ENCODE measurements at regions not wholly inside any gene's neighbourhood (a gene's known extent, or its start where the extent isn't known, plus 50 kb on each side); places are given as distances from the start of the nearest gene placed in this dataset.
"Not testable (repeated sequence)": the region's sequence is repeated elsewhere in the genome, so short reads cannot be mapped to it uniquely, and the experiment has no call there.

DNA sequence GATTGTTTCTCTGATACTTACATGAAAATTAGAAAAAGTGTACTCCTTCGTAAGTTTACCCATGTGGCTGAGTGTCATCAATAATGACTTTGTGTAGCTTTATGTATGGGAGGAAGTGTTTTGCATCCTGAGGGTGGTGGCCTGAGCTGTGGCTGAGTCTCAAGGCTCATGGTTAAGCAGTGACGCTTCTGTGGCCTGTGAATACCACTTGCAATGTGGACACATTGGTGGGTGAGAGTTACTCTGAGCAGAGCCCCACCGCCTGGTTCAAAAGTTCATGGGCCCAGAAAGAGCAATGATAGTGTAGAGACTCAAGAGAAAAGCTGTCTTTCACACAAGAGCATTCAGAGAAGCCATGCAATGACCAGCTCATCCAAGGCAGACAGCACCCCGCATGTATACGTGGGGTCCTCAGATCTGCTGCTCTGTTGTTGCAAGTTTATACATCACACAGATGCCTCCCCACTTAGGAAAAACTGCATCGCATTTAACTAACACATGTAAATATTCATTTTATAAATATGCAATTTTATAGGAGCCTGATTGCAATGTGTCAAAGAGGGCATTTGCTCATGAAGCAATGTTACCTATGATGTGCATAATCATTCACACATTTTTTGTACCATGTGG, 55.1 kb upstream of the FRMD6 start:
- no peak overlapping the region for H3K9ac ChIP-seq (ENCODE audit: low read length in 3 of 3)
- intact Hi-C loops (cut with DNase I): no loop called here
- no peaks in the 10 kb centered on the region for H3K9me3 ChIP-seq (ENCODE audit: control insufficient read depth in 2 of 3, insufficient read depth in 1 of 3, low read length in 3 of 3)
- no peaks in the 10 kb centered on the region for H3K36me3 ChIP-seq (ENCODE audit: control insufficient read depth in 2 of 3, insufficient read depth in 3 of 3, low read length in 3 of 3)
- no peak overlapping the region for H3K27ac ChIP-seq (ENCODE audit: low read depth in 2 of 2, low read length in 2 of 2)
- DNase-seq (no peak), FAIRE-seq (no peak)
- no peaks in the 10 kb centered on the region for H3K27me3 ChIP-seq (ENCODE audit: control insufficient read depth, insufficient read depth, low read length)
- TF ChIP-seq, protein P1, sequence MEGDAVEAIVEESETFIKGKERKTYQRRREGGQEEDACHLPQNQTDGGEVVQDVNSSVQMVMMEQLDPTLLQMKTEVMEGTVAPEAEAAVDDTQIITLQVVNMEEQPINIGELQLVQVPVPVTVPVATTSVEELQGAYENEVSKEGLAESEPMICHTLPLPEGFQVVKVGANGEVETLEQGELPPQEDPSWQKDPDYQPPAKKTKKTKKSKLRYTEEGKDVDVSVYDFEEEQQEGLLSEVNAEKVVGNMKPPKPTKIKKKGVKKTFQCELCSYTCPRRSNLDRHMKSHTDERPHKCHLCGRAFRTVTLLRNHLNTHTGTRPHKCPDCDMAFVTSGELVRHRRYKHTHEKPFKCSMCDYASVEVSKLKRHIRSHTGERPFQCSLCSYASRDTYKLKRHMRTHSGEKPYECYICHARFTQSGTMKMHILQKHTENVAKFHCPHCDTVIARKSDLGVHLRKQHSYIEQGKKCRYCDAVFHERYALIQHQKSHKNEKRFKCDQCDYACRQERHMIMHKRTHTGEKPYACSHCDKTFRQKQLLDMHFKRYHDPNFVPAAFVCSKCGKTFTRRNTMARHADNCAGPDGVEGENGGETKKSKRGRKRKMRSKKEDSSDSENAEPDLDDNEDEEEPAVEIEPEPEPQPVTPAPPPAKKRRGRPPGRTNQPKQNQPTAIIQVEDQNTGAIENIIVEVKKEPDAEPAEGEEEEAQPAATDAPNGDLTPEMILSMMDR (IDR thresholded peaks at IDR 0.05; ENCODE audit: borderline replicate concordance, extremely low read depth, insufficient read depth): no peak
- no peak overlapping the region for H3K4me3 ChIP-seq (ENCODE audit: low read length in 3 of 3)
- H3K4me1 ChIP-seq (ENCODE audit: control insufficient read depth in 2 of 3, insufficient read depth in 2 of 3, low read depth in 1 of 3, low read length in 3 of 3): no peaks in the 10 kb centered on the region

DNA sequence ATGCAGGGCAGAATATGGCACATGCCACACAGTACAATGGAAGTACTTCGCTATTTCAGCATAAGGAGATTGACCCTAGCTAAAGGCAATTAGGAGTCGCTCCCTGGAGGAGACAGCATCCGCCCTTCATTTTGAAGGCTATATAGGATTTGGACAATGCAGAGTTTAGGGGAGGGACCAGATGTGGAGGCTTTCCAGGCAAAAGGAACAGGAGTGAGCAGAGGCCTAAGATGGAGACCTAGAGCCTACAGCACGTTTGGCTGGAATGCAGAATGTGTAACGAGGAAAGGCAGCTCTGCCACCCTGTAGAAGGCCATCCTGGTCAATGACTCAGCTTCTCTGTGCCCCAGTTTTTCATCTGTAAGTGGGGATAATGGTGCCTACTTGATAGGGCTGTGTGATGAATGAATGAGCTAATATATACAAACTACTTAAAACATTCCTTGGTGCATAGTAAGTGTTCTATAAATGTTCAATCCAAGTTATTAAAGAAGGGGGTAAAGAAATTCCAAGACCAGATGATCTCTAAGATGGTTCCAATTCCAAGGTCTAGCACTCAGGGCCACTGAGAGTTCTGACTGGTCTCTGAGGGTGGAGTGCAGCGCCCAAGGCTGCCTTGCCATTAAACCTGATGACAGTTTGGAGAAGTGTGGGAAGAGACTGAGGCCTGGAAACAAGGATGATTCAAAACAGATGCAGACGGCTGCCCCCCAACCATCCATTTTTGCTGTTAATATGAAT, 54.3 kb upstream of the FRMD6 start:
- H3K27ac ChIP-seq (ENCODE audit: low read depth in 2 of 2, low read length in 2 of 2): no peak overlapping the region
- H3K9ac ChIP-seq (ENCODE audit: low read length in 3 of 3): no peak overlapping the region
- intact Hi-C loops (cut with DNase I): no loop called here
- no peaks in the 10 kb centered on the region for H3K9me3 ChIP-seq (ENCODE audit: control insufficient read depth in 2 of 3, insufficient read depth in 1 of 3, low read length in 3 of 3)
- no peaks in the 10 kb centered on the region for H3K36me3 ChIP-seq (ENCODE audit: control insufficient read depth in 2 of 3, insufficient read depth in 3 of 3, low read length in 3 of 3)
- no peak overlapping the region for H3K4me3 ChIP-seq (ENCODE audit: low read length in 3 of 3)
- H3K27me3 ChIP-seq (ENCODE audit: control insufficient read depth, insufficient read depth, low read length): no peaks in the 10 kb centered on the region
- TF ChIP-seq, protein P1 (IDR thresholded peaks at IDR 0.05; ENCODE audit: borderline replicate concordance, extremely low read depth, insufficient read depth): no peak
- H3K4me1 ChIP-seq (ENCODE audit: control insufficient read depth in 2 of 3, insufficient read depth in 2 of 3, low read depth in 1 of 3, low read length in 3 of 3): no peaks in the 10 kb centered on the region
- no peak for DNase-seq
- FAIRE-seq: no peak

DNA sequence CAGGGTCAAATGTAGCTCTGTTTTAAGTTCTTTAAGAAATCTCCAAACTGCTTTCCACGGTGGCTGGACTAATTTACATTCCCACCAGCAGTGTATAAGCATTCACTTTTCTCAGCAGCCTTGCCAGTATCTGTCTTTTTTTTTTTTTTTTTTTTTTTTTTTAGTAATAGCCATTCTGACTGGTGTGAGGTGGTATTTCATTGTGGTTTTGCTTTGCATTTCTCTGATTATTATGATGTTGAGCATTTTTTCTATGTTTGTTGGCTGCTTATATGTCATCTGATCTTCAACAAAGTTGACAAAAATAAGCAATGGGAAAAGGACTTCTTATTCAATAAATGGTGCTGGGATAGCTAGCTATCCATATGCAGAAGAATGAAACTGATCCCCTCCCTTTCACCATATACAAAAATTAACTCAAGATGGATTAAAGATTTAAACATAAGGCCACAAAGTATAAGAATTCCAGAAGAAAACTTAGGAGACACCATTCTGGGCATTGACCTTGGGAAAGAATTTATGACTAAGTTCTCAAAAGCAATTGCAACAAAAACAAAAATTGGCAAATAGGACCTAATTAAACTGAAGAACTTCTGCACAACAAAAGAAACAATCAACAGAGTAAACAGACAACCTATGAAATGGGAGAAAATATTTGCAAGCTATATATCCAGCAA, 52.6 kb upstream of the FRMD6 start:
- H3K4me1 ChIP-seq (ENCODE audit: control insufficient read depth in 2 of 3, insufficient read depth in 2 of 3, low read depth in 1 of 3, low read length in 3 of 3); H3K4me3 ChIP-seq (ENCODE audit: low read length in 3 of 3); H3K36me3 ChIP-seq (ENCODE audit: control insufficient read depth in 2 of 3, insufficient read depth in 3 of 3, low read length in 3 of 3); FAIRE-seq; H3K27ac ChIP-seq (ENCODE audit: low read depth in 2 of 2, low read length in 2 of 2); DNase-seq; H3K27me3 ChIP-seq (ENCODE audit: control insufficient read depth, insufficient read depth, low read length); intact Hi-C loops (cut with DNase I); H3K9me3 ChIP-seq (ENCODE audit: control insufficient read depth in 2 of 3, insufficient read depth in 1 of 3, low read length in 3 of 3); H3K9ac ChIP-seq (ENCODE audit: low read length in 3 of 3): not testable (repeated sequence)

DNA sequence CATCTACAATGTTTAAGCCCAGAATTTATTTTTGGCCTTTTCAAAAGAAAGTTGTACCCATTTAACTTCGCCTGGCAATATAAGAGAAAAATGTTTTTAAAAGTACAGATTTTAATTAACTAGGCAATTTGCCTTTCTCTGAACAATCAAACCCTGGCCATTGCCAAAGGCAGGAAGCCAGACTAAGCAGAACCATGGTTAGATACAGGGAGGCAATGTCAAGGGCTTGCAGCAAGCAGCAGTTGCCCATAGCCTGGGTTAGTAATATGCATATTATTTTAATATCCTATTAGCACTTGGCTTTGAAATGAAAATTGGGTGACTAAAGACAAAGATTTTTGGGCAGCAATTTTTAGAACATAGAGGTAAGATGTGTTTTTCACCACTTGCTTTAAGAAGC, 51.1 kb upstream of the FRMD6 start:
- no peak for FAIRE-seq

More for the DNA sequence above, 51.1 kb upstream of the FRMD6 start:
- Histone ChIP-seq H3K36me3 (ENCODE audit: control insufficient read depth in 2 of 3, insufficient read depth in 3 of 3, low read length in 3 of 3) (no peaks in the 10 kb centered on the region), H3K27me3 (ENCODE audit: control insufficient read depth, insufficient read depth, low read length) (no peaks in the 10 kb centered on the region), H3K4me1 (ENCODE audit: control insufficient read depth in 2 of 3, insufficient read depth in 2 of 3, low read depth in 1 of 3, low read length in 3 of 3) (no peaks in the 10 kb centered on the region), H3K27ac (ENCODE audit: low read depth in 2 of 2, low read length in 2 of 2) (no peak overlapping the region), H3K4me3 (ENCODE audit: low read length in 3 of 3) (no peak overlapping the region), H3K9ac (ENCODE audit: low read length in 3 of 3) (no peak overlapping the region), H3K9me3 (ENCODE audit: control insufficient read depth in 2 of 3, insufficient read depth in 1 of 3, low read length in 3 of 3) (no peaks in the 10 kb centered on the region)
- no peak for DNase-seq
- TF ChIP-seq, protein P1 (IDR thresholded peaks at IDR 0.05; ENCODE audit: borderline replicate concordance, extremely low read depth, insufficient read depth): no peak
- intact Hi-C loops (cut with DNase I): no loop called here

Data from kidney (tissue), 13 donors.